HEK293 (cell line): ENCODE measurements at regions not wholly inside any gene's neighbourhood (a gene's known extent, or its start where the extent isn't known, plus 50 kb on each side); places are given as distances from the start of the nearest gene placed in this dataset.
A peak's percentile ranks its signal among the peaks of the same experiment; 100 is the strongest.
"Not testable (repeated sequence)": the region's sequence is repeated elsewhere in the genome, so short reads cannot be mapped to it uniquely, and the experiment has no call there.

ENCODE experiments used
- CTCF ChIA-PET: fragments of 350-600 bp; formaldehyde crosslinking; extraction: SDS; loops from one replicate; lab custom pipeline; 2021; ENCODE audit warnings: antibody characterized with exemption; lab: Yijun Ruan, JAX
- POLR2A ChIA-PET: fragments of 300-600 bp; formaldehyde crosslinking; extraction: SDS; loops from one replicate; lab custom pipeline; 2020; ENCODE audit warnings: antibody characterized with exemption, inconsistent platforms; lab: Yijun Ruan, JAX
- H3K27ac ChIP-seq: fragments of 200-500 bp; sonication (Bioruptor generic); 2 replicates; pipeline ENCODE4 v1.5.1; 2014; ENCODE audit warnings: low read depth, low read length, control low read depth, inconsistent platforms; ENCODE audit errors: extremely low read depth
- H3K36me3 ChIP-seq, 2 experiments: fragments of 200-500 bp in 1 of 2; sonication (Bioruptor generic) in 1 of 2; 1 replicate in 1 of 2; 2 replicates in 1 of 2; pipeline ENCODE4 v1.5.1; 2014 to 2017; ENCODE audit warnings: inconsistent platforms in 2 of 2, low read length in 2 of 2; ENCODE audit not compliant: control insufficient read depth in 2 of 2, insufficient read depth in 1 of 2
- H3K4me1 ChIP-seq: fragments of 200-500 bp; sonication (Bioruptor generic); 2 replicates; pipeline ENCODE4 v1.5.1; 2014; ENCODE audit warnings: mild to moderate bottlenecking, low read length, inconsistent platforms; ENCODE audit not compliant: control insufficient read depth, insufficient read depth
- H3K4me3 ChIP-seq: 2 replicates; pipeline ENCODE4 v1.5.1; 2011; ENCODE audit warnings: low read depth, mild to moderate bottlenecking, control low read depth, low read length, moderate library complexity
- H3K9me3 ChIP-seq: fragments of 200-500 bp; sonication (Bioruptor generic); 2 replicates; pipeline ENCODE4 v1.5.1; 2014; ENCODE audit warnings: low read depth, low read length, inconsistent platforms; ENCODE audit not compliant: control insufficient read depth, insufficient read depth
- EGR2 ChIP-seq: fragments of 450-650 bp; formaldehyde crosslinking; IDR thresholded peaks from 2 replicates; pipeline ENCODE4 v1.5.1; 2016; ENCODE audit warnings: low read depth, missing biosample characterization, missing genetic modification characterization
- GLI4 ChIP-seq: fragments of 450-650 bp; formaldehyde crosslinking; IDR thresholded peaks from 2 replicates; pipeline ENCODE4 v1.5.1; 2016; ENCODE audit warnings: missing biosample characterization, missing genetic modification characterization
- HOXD13 ChIP-seq: sonication (generic); formaldehyde crosslinking; IDR thresholded peaks from 2 replicates; pipeline ENCODE4 v1.8.0; 2022; ENCODE audit warnings: missing genetic modification reagents, borderline replicate concordance
- ZBTB7A ChIP-seq: fragments of 450-650 bp; formaldehyde crosslinking; IDR thresholded peaks from 2 replicates; pipeline ENCODE4 v1.5.1; 2016; ENCODE audit warnings: low read depth, missing biosample characterization, missing genetic modification characterization
- ZNF544 ChIP-seq: fragments of 450-650 bp; formaldehyde crosslinking; IDR thresholded peaks from 2 replicates; pipeline ENCODE4 v1.5.0; 2017; ENCODE audit warnings: missing biosample characterization, missing genetic modification characterization
- ZNF629 ChIP-seq: fragments of 450-650 bp; formaldehyde crosslinking; IDR thresholded peaks from 2 replicates; pipeline ENCODE4 v1.5.1; 2017; ENCODE audit warnings: missing biosample characterization, missing genetic modification characterization
- ZNF776 ChIP-seq: fragments of 450-650 bp; formaldehyde crosslinking; IDR thresholded peaks from 2 replicates; pipeline ENCODE4 v1.5.0; 2017; ENCODE audit warnings: missing biosample characterization, missing genetic modification characterization, borderline replicate concordance
- TF ChIP-seq, protein P1 (sequence below): fragments of 450-650 bp; formaldehyde crosslinking; IDR thresholded peaks from 2 replicates; pipeline ENCODE4 v1.5.1; 2016; ENCODE audit warnings: missing biosample characterization, missing genetic modification characterization
- TF ChIP-seq, protein P2 (sequence below): fragments of 450-650 bp; formaldehyde crosslinking; IDR thresholded peaks from 2 replicates; pipeline ENCODE4 v1.5.1; 2016; ENCODE audit warnings: missing biosample characterization, missing genetic modification characterization
- TF ChIP-seq, protein P3 (sequence below): fragments of 450-650 bp; formaldehyde crosslinking; IDR thresholded peaks from 2 replicates; pipeline ENCODE4 v1.5.1; 2016; ENCODE audit warnings: missing biosample characterization, missing genetic modification characterization
- TF ChIP-seq, protein P4 (sequence below): fragments of 450-650 bp; formaldehyde crosslinking; IDR thresholded peaks from 2 replicates; pipeline ENCODE4 v1.5.1; 2016; ENCODE audit warnings: missing biosample characterization, missing genetic modification characterization, borderline replicate concordance
- TF ChIP-seq, protein P5 (sequence below): fragments of 450-650 bp; formaldehyde crosslinking; IDR thresholded peaks from 2 replicates; pipeline ENCODE4 v1.5.1; 2016; ENCODE audit warnings: missing biosample characterization, missing genetic modification characterization, borderline replicate concordance

DNA sequence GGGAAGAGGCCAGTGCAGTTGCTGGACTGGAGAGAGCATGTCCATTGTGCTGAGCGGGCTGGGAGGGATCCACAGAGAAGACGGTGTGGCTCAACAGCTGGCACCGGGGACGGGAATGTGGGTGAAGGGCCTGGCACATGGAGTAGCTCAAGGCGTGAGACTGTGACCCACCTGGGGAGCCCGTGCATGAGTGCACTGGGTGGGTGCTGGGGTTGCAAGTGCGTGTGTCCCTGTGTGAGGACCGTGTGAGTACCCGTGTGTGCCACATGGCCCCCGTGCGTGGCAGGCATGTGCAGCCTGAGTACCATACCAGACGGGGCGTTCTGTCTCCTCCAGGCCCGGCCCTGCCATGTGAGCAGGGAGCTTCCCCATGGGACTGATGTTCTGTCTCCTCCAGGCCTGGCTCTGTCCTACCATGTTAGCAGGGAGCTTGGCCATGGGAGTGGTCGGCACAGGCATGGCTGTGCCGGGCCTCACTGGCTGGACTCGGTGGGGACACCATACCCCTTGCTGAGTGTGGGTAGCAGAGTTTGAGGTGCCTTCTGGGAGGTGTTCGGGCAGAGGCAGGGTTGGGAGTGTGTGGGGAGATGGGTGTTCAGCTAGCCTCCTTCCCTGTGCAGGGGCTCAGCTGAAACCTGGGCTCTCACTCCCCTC lies 234.4 kb downstream of the TMEM121 start:
- Histone ChIP-seq H3K27ac (no peak overlapping the region), H3K4me3 (no peak overlapping the region), H3K9me3 (no peaks in the 10 kb centered on the region), H3K36me3 (no peaks in the 10 kb centered on the region), H3K4me1 (no peaks in the 10 kb centered on the region)
- POLR2A ChIA-PET = no interaction called here
- CTCF ChIA-PET = no interaction called here
- TF ChIP-seq, protein P1, sequence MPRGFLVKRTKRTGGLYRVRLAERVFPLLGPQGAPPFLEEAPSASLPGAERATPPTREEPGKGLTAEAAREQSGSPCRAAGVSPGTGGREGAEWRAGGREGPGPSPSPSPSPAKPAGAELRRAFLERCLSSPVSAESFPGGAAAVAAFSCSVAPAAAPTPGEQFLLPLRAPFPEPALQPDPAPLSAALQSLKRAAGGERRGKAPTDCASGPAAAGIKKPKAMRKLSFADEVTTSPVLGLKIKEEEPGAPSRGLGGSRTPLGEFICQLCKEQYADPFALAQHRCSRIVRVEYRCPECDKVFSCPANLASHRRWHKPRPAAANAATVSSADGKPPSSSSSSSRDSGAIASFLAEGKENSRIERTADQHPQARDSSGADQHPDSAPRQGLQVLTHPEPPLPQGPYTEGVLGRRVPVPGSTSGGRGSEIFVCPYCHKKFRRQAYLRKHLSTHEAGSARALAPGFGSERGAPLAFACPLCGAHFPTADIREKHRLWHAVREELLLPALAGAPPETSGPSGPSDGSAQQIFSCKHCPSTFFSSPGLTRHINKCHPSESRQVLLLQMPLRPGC (tag by site-specific recombination) = no peak
- TF ChIP-seq ZNF544 (no peak), ZBTB7A (tag by site-specific recombination) (no peak), HOXD13 (CRISPR knock-in tag) (no peak), GLI4 (tag by site-specific recombination) (no peak)

DNA sequence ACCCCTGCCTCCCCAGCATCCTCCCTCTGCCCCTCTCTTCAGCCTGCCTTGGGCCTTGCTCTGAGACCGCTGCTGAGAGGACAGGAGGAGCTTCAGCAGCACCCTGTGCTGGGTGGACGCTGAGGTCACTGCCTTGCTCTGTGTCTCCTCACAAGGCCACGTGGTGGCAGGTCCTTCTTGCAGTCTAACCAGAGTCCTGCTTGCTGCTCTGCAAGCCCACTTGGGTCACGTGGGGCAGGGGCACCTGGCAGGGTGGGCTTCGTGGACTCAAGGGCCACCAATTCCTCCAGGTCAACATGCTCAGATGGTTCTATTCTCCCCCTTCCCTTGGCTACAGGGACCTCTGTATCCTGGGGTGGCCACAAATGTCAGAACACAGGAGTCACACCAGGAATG lies 235.0 kb downstream of the TMEM121 start:
- H3K4me1 ChIP-seq, CTCF ChIA-PET, H3K9me3 ChIP-seq, H3K4me3 ChIP-seq, H3K27ac ChIP-seq, H3K36me3 ChIP-seq, POLR2A ChIA-PET: not testable (repeated sequence)

DNA sequence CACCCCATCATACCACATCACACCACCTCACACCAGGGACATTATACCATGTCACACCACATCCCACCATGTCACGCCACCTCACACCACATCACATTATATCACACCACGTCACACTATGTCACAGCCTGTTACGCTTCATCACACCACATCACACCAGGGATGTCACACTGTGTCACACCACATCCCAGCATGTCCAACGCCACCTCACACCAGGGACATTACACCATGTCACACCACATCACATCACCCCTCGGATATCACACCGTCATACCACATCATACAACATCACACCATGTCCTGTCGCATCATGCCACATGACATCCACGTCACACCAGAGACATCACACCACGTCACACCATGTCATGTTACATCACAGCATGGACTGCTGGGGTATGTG lies 235.5 kb downstream of the TMEM121 start:
- no peak overlapping the region for H3K4me3 ChIP-seq
- TF ChIP-seq, protein P2, sequence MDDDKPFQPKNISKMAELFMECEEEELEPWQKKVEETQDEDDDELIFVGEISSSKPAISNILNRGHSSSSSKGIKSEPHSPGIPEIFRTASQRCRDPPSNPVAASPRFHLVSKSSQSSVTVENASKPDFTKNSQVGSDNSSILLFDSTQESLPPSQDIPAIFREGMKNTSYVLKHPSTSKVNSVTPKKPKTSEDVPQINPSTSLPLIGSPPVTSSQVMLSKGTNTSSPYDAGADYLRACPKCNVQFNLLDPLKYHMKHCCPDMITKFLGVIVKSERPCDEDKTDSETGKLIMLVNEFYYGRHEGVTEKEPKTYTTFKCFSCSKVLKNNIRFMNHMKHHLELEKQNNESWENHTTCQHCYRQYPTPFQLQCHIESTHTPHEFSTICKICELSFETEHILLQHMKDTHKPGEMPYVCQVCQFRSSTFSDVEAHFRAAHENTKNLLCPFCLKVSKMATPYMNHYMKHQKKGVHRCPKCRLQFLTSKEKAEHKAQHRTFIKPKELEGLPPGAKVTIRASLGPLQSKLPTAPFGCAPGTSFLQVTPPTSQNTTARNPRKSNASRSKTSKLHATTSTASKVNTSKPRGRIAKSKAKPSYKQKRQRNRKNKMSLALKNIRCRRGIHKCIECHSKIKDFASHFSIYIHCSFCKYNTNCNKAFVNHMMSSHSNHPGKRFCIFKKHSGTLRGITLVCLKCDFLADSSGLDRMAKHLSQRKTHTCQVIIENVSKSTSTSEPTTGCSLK = 0 out of 2 replicates have a peak, but pooled peaks have one; percentile 64
- TF ChIP-seq, protein P3, sequence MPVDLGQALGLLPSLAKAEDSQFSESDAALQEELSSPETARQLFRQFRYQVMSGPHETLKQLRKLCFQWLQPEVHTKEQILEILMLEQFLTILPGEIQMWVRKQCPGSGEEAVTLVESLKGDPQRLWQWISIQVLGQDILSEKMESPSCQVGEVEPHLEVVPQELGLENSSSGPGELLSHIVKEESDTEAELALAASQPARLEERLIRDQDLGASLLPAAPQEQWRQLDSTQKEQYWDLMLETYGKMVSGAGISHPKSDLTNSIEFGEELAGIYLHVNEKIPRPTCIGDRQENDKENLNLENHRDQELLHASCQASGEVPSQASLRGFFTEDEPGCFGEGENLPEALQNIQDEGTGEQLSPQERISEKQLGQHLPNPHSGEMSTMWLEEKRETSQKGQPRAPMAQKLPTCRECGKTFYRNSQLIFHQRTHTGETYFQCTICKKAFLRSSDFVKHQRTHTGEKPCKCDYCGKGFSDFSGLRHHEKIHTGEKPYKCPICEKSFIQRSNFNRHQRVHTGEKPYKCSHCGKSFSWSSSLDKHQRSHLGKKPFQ (tag by site-specific recombination) = peak; percentile 94
- TF ChIP-seq EGR2 = no peak
- no peak for TF ChIP-seq ZNF776 (tag by site-specific recombination)
- TF ChIP-seq, protein P4, sequence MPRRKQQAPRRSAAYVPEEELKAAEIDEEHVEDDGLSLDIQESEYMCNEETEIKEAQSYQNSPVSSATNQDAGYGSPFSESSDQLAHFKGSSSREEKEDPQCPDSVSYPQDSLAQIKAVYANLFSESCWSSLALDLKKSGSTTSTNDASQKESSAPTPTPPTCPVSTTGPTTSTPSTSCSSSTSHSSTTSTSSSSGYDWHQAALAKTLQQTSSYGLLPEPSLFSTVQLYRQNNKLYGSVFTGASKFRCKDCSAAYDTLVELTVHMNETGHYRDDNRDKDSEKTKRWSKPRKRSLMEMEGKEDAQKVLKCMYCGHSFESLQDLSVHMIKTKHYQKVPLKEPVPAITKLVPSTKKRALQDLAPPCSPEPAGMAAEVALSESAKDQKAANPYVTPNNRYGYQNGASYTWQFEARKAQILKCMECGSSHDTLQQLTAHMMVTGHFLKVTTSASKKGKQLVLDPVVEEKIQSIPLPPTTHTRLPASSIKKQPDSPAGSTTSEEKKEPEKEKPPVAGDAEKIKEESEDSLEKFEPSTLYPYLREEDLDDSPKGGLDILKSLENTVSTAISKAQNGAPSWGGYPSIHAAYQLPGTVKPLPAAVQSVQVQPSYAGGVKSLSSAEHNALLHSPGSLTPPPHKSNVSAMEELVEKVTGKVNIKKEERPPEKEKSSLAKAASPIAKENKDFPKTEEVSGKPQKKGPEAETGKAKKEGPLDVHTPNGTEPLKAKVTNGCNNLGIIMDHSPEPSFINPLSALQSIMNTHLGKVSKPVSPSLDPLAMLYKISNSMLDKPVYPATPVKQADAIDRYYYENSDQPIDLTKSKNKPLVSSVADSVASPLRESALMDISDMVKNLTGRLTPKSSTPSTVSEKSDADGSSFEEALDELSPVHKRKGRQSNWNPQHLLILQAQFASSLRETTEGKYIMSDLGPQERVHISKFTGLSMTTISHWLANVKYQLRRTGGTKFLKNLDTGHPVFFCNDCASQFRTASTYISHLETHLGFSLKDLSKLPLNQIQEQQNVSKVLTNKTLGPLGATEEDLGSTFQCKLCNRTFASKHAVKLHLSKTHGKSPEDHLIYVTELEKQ (tag by site-specific recombination) = no peak
- TF ChIP-seq ZNF629 (tag by site-specific recombination) = peak; percentile 34
- TF ChIP-seq, protein P5, sequence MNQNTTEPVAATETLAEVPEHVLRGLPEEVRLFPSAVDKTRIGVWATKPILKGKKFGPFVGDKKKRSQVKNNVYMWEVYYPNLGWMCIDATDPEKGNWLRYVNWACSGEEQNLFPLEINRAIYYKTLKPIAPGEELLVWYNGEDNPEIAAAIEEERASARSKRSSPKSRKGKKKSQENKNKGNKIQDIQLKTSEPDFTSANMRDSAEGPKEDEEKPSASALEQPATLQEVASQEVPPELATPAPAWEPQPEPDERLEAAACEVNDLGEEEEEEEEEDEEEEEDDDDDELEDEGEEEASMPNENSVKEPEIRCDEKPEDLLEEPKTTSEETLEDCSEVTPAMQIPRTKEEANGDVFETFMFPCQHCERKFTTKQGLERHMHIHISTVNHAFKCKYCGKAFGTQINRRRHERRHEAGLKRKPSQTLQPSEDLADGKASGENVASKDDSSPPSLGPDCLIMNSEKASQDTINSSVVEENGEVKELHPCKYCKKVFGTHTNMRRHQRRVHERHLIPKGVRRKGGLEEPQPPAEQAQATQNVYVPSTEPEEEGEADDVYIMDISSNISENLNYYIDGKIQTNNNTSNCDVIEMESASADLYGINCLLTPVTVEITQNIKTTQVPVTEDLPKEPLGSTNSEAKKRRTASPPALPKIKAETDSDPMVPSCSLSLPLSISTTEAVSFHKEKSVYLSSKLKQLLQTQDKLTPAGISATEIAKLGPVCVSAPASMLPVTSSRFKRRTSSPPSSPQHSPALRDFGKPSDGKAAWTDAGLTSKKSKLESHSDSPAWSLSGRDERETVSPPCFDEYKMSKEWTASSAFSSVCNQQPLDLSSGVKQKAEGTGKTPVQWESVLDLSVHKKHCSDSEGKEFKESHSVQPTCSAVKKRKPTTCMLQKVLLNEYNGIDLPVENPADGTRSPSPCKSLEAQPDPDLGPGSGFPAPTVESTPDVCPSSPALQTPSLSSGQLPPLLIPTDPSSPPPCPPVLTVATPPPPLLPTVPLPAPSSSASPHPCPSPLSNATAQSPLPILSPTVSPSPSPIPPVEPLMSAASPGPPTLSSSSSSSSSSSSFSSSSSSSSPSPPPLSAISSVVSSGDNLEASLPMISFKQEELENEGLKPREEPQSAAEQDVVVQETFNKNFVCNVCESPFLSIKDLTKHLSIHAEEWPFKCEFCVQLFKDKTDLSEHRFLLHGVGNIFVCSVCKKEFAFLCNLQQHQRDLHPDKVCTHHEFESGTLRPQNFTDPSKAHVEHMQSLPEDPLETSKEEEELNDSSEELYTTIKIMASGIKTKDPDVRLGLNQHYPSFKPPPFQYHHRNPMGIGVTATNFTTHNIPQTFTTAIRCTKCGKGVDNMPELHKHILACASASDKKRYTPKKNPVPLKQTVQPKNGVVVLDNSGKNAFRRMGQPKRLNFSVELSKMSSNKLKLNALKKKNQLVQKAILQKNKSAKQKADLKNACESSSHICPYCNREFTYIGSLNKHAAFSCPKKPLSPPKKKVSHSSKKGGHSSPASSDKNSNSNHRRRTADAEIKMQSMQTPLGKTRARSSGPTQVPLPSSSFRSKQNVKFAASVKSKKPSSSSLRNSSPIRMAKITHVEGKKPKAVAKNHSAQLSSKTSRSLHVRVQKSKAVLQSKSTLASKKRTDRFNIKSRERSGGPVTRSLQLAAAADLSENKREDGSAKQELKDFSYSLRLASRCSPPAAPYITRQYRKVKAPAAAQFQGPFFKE (tag by site-specific recombination) = no peak
- no peak for TF ChIP-seq GLI4 (tag by site-specific recombination)
- no peaks in the 10 kb centered on the region for H3K9me3 ChIP-seq
- no peaks in the 10 kb centered on the region for H3K36me3 ChIP-seq
- no peaks in the 10 kb centered on the region for H3K4me1 ChIP-seq
- ChIA-PET CTCF (no interaction called here), POLR2A (no interaction called here)
- H3K27ac ChIP-seq = no peak overlapping the region

DNA sequence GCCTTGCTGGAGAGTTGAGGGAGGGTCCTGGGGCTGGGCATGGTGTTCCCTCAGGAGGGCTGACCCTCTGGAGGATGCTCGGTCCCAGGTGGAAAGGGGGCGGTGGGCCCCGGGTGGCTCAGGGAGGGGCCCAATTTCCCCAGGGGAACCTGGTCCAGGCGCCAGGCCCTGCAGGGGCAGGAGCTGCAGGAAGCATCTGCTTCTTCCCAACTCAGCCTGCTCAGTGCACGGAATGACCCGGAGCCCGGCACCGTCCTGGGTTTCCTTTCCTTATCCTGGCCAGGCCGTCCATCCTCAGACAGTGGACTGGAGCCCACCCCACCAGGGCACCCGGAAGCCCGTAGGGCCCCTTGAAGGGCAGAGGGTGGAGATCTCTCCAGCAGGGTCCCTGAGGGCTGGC lies 235.9 kb downstream of the TMEM121 start:
- H3K4me3 ChIP-seq, H3K27ac ChIP-seq, CTCF ChIA-PET, H3K36me3 ChIP-seq, H3K4me1 ChIP-seq, H3K9me3 ChIP-seq, POLR2A ChIA-PET: not testable (repeated sequence)
